HK-2 (cell line): ENCODE measurements at regions not wholly inside any gene's neighbourhood (a gene's known extent, or its start where the extent isn't known, plus 50 kb on each side); places are given as distances from the start of the nearest gene placed in this dataset.
"Not testable (repeated sequence)": the region's sequence is repeated elsewhere in the genome, so short reads cannot be mapped to it uniquely, and the experiment has no call there.

Source experiments
- DNase-seq: peaks from one replicate; pipeline ENCODE4 v3.0.0-alpha.2; 2018; ENCODE audit not compliant: unreplicated experiment

DNA sequence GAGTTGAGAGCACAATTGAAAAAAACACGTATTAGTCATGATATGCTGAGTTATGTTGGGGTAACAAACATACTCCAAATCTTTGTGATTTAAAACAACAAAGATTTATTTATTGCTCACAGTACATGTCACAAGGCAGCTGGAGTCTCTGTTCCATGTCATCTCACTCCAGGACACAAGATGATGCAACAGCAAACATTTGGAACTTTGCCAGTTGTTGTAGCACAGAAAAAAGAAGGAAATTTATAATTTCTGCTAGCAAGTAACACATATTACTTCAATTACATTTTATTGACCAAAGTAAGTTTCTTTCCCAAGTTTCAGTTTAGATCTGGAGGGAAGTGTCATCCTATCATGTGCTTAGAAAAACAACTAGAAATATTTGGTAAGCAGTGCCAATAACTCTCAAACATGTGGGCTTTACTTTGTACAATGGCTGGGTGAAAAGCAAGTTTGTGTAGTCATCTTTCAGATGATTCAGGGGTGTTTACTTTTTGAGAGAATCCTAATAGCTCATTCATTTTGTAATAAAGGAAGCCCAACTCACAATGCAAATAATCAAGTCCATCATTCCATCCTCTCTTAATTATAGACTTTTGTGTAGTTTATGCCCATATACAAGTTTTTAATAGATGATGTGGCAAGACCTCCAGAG lies 452.3 kb downstream of the ZIC3 start:
- DNase-seq, result no peak

DNA sequence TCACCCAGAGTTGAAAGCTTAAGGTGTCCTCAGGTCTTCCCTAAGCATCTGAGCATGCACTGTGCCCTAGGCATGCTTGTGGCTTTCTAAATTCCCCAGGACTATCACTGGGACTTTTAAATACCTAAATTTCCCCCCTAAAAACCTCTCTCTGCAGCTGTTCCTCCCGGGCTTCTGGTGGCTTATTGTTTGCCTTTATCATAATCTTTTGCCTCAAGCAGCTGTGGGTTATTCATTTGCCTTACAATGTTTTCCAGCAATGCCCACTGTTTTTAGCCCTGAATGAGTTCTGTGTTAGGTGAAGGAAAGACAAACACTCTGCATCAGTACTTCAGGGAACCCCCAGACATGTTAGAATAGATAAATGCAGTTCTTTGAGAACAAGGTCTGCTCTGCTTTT lies 455.0 kb downstream of the ZIC3 start:
- no peak for DNase-seq

DNA sequence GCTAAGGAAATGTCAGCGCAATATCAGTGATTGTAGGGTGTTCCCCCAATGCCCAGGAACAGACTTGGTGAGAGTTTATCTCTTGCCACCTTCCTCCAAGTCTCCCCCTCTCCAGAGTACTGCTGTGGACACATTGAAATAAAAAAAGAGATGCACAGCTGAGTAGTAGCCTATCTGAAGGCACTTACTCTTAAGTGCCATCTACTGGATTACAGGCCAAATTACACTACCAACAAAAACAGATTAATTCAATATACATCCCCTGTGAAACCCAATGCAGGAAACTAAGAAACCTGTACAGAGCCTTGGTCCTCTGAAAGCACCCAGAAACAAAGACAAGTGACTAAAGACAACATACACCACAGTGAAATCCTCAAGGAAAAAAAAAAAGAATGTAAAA lies 460.3 kb downstream of the ZIC3 start:
- no peak for DNase-seq

DNA sequence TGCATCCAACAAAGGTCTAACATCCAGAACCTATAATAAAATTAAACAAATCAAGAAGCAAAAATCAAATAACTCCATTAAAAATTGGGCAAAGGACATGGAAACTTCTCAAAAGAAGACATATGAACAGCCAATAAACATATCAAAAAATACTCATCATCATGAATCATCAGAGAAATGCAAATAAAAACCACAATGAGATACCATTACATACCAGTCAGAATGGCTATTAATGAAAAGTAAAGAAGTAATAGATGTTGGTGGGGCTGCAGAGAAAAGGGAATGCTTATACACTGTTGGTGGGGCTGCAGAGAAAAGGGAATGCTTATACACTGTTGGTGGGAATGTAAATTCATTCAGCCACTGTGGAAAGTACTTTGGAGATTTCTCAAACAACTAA lies 465.8 kb downstream of the ZIC3 start:
- no peak for DNase-seq

DNA sequence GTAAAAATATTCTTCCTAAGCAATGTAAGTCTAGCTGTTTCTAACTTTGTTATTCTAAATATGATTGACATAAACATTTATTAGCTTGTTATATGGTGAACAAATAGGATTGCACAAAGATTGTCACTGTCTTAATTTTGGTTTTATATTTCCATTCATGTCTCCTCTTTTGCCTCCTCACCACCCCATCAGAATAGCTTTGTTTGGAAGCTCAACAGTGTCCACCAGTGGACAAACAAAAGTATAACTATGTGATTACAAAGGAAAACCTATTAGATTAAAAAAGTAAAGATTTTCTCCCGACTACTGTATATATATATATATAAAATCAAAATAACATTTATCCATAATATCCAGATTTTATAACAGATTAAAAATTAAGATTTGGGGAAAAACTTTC lies 468.2 kb downstream of the ZIC3 start:
- DNase-seq, result no peak

DNA sequence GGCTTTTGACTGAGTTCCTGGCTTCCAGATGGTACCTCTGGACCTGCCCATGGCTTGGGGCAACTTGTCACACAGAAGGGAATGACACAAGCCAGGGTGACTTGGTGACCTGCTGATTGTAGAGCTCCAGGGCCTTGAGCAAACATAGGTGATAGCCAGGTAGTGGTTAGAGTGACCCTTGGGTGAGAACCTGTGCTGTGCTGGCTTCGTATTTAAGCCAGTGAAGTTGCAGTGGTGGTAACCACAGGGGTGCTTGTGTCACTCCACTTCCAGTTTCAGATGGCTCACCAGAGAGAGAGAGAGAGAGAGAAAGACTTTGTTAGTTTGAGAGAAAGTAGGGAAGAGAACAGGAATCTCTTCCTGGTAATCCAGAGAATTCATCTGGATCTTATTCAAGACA lies 471.6 kb downstream of the ZIC3 start:
- no peak for DNase-seq

DNA sequence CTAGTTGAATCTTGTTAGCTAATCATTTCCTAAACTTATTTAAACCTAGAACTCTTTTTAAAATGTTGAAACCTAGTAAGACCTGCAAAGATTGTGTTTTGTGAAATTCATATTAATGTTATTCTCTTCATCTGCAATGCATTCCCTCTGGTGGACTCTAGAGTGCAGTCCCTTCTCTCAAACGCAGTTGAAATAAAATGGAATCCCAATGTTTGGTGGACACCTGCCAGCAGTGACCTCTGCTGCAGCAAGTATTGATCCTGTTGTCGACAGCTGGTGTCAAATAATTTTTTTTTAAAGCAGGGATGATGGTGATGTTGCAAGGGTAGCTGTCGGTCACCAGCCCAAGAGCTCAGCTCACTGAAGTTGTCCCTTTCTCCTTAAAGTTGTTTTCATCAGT lies 492.0 kb downstream of the ZIC3 start:
- DNase-seq, result no peak

DNA sequence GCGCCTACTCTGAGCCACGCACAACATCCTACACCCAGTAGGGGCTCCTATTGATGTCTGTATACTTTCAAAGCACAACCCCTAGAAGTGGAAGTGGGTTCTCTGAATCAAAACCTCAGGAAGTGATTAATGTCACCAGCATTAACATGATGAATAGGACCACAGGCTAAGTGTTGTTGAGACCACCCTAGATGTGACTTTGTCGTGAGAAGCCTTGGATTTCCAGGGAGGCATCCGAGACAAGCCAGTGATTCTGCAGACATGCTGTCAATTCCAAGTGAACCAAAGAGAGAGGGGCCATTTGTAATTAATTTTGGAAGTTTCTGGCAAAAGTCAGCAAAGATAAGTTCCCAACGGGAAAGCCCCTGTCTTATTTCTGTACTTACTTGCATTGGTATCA lies 493.0 kb downstream of the ZIC3 start:
- DNase-seq, result no peak

DNA sequence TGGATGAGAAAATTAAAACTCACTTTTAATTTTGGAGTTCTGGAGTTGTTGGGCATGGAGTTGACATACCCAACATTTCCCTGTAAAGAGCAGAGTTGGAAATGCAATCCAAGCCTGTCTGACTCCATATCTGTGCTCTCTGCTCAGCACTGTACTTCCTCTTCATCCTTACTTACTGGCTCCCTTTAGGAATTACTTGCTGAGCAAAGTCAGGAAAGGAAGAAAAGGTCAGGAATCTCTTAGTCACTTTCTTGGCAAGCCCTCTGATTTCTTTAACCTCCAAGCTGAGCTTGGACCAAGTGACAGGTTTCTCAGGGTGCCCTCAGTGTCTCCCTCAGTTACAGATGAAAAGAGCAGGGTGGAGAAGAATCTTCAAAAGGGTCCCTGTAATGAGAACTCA lies 501.5 kb downstream of the ZIC3 start:
- DNase-seq, result no peak

DNA sequence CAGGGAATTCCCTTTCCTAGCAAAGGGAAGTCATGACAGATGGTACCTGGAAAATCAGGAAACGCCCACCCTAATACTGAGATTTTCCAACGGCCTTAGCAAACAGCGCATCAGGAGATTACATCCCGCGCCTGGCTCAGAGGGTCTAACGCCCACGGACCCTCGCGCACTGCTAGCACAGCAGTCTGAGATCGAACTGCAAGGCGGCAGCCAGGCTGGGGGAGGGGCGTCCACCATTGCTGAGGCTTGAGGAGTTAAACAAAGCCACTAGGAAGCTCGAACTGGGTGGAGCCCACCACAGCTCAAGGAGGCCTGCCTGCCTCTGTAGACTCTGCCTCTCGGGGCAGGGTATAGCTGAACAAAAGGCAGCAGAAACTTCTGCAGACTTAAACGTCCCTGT lies 507.7 kb downstream of the ZIC3 start:
- DNase-seq, result no peak

DNA sequence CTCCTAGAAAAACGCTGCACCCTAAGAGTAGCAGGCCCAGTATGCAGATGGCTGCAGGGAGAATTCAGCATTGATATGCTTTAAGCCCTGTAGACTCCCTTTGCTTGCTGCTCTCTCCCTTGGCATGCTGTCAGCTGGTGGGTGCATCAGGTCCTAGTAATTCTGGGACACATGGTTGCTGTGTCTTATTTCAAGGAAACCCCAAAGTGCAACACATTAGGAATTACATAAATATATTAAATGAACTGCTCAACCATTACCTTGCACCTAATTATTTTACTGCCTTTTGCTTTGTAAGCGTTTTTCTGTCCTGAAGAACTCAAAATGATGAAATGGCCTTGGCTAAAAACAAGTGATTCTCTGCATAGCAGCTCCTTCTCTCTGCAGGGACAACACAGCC lies 516.3 kb downstream of the ZIC3 start:
- no peak for DNase-seq

DNA sequence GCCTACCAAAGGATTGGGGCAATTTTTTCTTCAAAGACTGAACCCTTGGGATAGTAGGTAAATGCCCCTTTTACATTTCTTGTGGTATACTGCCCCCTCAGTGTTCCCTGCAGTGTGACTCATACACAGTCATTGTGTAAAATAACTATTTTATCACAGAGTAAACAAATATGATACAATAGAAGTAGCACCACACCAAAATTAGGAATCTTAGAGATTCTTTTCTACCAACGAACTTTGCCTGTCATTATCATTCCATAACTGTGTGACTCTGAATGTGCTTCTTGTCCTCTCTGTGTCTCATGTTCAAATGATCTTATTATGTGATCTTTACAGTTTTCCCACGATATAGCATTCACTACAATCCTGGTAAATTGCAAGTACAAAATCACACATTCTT lies 517.0 kb downstream of the ZIC3 start:
- no peak for DNase-seq

DNA sequence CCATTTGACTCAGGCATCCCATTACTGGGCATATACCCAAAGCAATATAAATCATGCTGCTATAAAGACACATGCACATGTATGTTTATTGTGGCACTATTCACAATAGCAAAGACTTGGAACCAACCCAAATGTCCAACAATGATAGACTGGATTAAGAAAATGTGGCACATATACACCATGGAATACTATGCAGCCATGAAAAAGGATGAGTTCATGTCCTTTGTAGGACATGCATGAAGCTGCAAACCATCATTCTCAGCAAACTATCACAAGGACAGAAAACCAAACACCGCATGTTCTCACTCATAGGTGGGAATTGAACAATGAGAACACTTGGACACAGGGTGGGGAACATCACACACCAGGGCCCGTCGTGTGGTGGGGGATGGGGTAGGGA lies 545.0 kb downstream of the ZIC3 start:
- DNase-seq, result not testable (repeated sequence)

DNA sequence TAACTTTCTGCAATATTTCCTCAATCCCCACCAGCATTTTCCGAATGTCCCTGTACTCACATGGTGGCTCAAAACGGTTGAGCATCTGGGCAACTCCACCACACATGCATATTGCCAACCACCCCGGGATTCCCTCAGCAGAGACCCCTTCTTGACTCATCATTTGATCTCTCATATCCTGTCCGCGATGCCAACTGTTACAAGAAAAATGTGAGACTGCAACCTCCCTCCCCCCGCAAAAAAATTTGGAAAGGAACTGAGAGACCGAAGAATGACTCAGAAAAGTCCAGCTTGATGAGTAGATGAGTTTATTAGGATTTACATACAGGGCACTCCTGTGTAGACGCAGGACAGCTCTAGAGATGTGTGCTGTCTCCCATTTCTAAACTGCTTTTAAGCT lies 561.4 kb downstream of the ZIC3 start:
- no peak for DNase-seq

DNA sequence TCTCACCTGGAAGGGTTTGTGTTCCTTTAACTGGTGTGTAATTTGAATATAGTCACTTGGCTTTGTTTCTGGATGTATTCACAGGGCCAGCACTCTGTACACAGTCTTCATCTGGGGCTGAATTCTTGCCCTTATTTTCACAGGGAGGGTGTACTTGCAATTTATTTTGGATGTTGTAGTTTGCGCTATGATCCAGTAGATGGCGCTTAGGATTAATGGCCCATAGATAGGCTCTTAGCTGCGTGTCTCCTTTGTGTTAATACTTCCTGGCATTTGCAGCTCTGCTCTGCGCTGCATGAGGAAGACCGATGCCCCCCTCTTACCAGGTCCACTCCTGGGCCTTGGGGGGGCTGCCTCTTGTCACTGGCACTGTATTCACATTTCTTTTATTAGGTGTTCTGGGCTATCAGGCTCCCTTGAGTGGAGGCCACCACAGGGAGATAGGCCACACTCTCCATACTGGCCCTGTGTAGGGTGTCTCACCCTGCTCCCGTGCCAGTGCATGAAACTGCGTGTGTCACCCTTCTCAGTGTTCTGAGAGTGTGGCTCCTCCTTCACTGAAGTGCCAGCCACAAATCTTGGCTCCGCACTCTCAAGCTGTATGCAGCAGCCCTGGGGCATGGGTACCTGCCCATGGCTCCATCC lies 562.2 kb downstream of the ZIC3 start:
- DNase-seq, result peak; percentile 5

DNA sequence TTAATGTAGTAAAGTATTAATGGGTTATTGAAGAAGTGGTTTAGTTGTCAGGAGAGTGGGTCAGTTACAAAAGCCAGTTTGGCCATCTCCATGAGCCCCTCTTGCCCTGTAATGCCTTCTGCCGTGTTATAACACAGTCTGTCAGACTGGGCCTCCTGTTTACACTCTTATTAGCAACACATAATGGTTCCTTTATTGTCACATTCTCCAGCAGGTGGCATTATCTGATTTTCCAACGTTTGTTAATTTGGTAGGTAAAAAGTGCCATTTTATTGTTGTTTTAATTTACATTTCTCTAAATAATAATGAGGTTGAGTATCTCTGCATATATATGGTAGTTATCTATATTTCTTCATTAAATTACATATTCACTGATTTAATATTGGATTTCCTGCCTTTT lies 560.8 kb downstream of the FGF13 start:
- no peak for DNase-seq

DNA sequence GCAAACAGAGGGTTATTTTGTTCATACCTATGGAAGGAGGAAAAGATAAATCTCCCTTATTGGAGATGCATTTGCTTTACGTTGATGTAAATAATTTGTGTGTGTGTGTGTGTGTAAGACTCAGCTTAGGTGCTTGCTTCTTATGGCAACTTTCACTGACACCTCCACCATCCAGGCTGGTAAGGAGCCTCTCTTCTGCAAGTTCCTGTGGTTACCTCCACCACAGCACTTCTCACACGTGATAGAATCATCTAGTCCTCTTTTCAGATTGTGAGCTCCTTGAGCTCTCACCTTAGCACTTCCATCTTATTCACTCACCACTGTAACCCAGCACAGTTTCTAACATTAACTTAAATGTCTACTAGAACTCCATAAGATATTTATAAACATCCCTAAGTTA lies 553.7 kb downstream of the FGF13 start:
- no peak for DNase-seq

DNA sequence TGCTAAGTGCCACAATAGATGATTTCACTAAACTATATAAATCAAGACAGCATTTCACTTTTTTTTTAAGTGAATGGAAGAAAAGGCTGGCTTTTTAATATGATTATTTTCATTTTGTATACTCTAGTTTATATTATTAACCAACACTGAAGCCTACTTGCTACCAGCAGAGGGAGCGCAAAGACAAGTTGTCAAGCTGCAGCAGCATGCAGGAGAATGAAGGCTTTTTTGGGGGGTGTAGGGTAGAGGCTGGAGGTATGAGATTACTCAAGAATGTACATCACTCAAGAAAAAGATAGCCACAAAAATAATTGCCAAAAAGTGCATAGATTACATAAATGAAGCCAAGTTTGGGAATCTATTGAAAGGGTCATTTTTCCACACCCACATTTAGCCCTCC lies 519.5 kb downstream of the FGF13 start:
- DNase-seq, result peak; percentile 6

DNA sequence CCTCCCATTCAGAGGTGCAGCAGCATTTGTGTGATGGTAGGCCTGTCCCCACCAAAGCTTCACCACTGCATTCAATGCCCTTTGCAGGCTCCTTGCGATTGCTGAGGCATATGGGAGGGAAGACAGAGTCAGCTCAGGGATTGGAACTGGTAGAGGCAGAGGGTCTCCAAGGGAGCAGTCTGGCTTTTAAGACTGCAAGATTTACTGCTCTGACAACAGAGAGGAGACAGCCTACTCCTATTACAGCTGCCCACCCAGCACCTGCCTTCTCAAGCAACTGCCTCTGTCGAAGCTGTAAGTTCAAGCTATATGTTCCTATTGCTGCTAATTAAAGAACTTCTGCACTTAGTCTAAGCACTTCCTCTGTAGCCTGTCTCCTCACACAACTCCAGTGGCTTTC lies 481.8 kb downstream of the FGF13 start:
- DNase-seq, result no peak

DNA sequence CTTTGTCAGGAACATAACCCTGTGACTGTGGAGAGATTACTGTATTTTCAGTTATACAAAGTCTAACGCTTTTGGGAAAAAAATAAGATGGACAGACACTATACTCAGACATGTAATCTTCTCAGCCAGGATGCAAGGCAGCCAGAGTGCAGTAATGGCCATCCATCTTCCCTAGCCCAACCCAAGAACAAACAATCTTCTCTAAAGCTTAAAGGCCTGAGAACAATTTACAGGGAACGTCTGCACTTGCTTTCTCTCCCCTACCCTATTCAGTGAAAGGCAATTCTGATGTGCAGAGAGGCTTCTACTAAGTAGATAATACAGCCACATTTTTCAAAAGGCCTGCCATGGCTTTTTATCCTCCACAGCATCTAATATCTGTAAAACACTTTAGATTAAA lies 471.3 kb downstream of the FGF13 start:
- no peak for DNase-seq

DNA sequence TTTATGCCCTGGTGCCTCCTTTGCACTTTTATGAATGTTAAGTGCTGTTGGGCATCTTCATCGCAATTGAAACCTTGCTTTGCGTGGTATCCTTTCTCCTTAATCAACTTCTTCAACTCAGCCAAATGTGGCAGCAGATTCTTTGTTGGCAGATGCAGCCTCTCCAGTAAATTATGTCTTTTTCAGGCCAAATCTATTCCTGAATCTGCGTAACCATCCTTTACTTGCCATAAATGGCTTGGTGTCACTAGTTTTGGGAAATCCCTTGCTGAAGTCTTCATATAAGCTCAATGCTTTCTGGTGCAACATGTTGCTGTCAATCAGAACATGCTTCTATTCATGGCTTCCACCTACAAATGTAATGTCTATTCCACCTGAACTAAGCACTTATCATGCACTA lies 457.5 kb downstream of the FGF13 start:
- DNase-seq, result no peak

DNA sequence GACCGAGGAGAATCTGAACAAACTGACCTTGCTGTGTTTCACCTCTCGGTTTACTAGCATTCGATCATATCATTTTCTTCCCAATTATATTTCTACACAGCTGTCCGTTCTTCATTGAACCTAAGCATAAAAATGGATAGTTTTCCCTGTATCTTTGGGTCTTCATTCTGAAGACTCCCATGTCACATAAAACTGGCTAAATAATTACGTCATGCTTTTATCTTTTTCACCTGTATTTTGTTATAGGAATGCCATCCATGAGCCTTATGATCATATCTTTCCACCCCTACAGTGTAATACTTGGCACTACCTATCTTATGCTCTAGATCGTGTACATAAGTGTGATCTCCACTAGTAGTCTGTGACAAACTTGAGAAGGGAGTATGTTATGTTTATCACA lies 456.1 kb downstream of the FGF13 start:
- DNase-seq, result no peak

DNA sequence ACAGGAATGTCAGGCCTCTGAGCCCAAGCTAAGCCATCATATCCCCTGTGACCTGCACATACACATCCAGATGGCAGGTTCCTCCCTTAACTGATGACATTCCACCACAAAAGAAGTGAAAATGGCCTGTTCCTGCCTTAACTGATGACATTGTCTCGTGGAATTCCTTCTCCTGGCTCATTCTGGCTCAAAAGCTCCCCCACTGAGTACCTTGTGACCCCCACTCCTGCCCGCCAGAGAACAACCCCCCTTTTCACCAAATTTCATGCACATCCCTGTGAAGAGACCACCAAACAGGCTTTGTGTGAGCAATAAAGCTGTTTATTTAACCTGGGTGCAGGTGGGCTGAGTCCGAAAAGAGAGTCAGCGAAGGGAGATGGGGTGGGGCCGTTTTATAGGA lies 447.4 kb downstream of the FGF13 start:
- not testable (repeated sequence) for DNase-seq

DNA sequence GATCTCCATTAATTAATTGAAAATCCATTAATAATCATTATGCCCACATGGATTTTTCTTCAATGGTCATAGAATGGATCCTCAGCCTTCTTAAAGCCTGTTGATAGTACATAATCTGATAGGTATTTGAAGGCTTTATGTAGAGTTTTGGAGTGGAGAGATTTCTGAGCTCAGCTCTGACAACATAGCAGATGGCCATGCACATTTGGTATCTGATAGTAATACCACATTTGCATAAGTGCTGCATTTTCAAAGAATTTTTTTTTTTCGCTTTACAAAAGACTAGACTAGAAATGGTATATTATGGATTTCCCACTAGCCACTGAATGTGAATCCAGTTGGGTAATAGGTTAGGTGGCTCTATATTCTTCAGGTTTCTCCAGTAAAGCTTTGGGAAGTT lies 440.6 kb downstream of the FGF13 start:
- DNase-seq, result no peak
